Brain pericyte (primary cell): ENCODE measurements at regions not wholly inside any gene's neighbourhood (a gene's known extent, or its start where the extent isn't known, plus 50 kb on each side); places are given as distances from the start of the nearest gene placed in this dataset.
"Not testable (repeated sequence)": the region's sequence is repeated elsewhere in the genome, so short reads cannot be mapped to it uniquely, and the experiment has no call there.

Experiments used
- DNase-seq: peaks from one replicate; pipeline ENCODE4 v3.0.0-alpha.2; 2012; ENCODE audit warnings: low read depth, low spot score

- no peak for DNase-seq
Measured at GRCh38 chr4:126130215-126130614, 815.5 kb downstream of the FAT4 start.

GRCh38 chr4:126136922-126137781, 822.4 kb downstream of the FAT4 start:
- DNase-seq: no peak

GRCh38 chr4:126137782-126138170, 823.0 kb downstream of the FAT4 start:
- no peak for DNase-seq

- DNase-seq: no peak
Measured at GRCh38 chr4:126144543-126145237, 829.9 kb downstream of the FAT4 start.

GRCh38 chr4:126168484-126168883, 853.7 kb downstream of the FAT4 start:
- DNase-seq: no peak

GRCh38 chr4:126172126-126172525, 857.4 kb downstream of the FAT4 start:
- DNase-seq: no peak

GRCh38 chr4:126174627-126175026, 859.9 kb downstream of the FAT4 start:
- DNase-seq: no peak

GRCh38 chr4:126180642-126181041, 865.9 kb downstream of the FAT4 start:
- DNase-seq: no peak

GRCh38 chr4:126182336-126182735, 867.6 kb downstream of the FAT4 start:
- no peak for DNase-seq

DNA sequence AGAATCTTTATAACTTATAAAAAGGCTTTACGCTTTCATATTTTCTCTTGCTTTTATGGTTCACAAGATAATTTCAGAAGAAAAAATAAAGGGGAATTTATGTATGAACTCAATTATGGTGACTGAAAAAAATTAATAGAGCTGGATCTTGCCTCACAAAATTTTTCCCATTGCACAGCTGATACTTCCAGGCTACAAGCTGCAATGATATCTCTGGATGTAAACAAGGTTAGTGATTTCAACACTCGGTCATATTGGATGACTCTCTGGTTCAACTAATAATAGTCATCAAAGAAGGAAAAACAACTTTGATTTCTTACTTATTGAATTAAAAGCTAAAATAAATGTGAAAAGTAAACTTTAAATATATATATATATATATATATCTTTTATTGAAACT, 868.0 kb downstream of the FAT4 start:
- DNase-seq: no peak

DNA sequence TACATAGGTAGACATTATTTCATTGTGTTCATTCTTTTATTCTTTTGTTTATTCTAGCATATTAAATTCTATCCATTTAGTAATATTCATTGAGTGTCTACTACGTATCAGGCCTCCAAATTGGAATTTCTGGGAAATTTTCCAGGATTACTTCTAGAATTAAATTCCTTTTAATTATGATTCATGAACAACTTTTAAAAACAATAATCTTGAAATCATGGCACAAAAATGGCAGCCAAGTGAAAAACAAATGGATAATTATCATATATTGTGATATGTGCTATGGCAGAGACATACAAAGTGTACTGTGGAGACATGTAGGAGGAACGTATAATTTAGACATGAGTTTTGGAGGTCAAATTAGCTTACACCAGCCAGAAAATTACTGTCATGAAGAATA, 868.5 kb downstream of the FAT4 start:
- no peak for DNase-seq

- DNase-seq: no peak
Measured at GRCh38 chr4:126191536-126191935, 876.8 kb downstream of the FAT4 start.

GRCh38 chr4:126192506-126192905, 877.8 kb downstream of the FAT4 start:
- DNase-seq: no peak

DNA sequence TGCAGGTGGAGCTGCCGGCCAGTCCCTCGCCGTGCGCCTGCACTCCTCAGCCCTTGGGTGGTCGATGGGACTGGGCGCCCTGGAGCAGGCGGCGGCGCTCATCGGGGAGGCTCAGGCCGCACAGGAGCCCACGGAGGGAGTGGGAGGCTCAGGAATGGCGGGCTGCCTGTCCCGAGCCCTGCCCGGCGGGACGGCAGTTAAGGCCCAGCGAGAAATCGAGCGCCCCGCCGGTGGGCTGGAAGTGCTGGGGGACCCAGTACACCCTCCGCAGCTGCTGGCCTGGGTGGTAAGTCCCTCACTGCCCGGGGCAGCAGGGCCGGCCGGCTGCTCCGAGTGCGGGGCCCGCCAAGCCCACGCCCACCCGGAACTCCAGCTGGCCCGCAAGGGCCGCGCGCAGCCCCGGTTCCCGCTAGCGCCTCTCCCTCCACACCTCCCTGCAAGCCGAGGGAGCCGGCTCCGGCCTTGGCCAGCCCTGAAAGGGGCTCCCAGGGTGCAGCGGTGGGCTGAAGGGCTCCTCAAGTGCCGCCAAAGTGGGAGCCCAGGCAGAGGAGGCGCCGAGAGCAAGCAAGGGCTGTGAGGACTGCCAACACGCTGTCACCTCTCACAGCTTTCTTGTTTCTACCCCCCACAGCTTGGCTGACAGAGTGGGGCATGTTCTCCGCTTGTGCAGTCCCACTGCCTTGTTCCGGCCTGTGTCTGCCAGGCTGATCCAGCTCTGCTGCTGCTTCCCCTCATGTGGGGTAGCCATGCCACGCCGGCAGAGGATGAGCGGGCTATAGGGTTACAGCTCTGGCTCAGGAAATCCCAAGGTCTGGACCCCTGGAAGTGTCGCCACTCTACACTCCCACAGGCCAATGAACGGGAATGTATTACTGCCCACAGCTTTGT, 886.7 kb downstream of the FAT4 start:
- not testable (repeated sequence) for DNase-seq

- DNase-seq: no peak
Measured at GRCh38 chr4:126202226-126202625, 887.5 kb downstream of the FAT4 start.

- DNase-seq: no peak
Measured at GRCh38 chr4:126207910-126208309, 893.2 kb downstream of the FAT4 start.

GRCh38 chr4:126209147-126209546, 894.4 kb downstream of the FAT4 start:
- no peak for DNase-seq

DNA sequence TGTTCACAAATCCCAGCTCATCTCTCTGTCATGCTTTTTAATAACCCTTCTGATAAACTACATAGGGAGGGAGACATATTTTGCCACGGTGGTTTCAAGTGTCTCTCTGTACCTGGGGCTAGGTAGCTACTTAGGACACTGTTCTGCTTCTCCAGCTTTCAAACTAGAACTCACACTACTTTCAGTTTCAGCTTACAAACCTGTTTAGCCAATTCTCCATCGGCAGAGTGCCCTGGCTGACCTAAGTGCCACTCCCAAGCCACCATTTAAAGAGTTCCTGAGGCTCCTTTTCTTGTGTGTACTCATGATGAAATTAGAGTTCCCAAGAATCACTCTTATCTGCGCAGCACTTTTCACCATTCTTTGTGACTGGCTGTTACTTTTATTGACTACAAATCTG, 899.2 kb downstream of the FAT4 start:
- DNase-seq: no peak

DNA sequence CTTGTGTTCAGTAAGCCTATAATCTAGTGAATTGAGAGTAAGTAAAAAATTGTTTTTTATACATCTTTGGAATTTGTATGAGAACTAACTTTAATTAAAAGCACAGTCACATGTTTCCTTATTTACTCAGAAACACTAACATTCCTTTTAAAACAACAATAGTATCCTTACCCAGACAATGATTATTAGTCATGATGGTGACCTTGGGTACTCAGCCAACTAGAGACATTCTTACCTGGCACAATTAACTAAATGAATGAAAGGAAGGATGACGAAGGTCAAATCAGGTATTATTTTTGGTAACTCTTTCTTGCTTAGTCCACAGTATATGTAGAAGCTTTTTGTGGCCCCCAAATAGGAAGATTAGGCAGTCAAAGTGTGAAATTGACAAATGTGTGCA, 901.0 kb downstream of the FAT4 start:
- no peak for DNase-seq

DNA sequence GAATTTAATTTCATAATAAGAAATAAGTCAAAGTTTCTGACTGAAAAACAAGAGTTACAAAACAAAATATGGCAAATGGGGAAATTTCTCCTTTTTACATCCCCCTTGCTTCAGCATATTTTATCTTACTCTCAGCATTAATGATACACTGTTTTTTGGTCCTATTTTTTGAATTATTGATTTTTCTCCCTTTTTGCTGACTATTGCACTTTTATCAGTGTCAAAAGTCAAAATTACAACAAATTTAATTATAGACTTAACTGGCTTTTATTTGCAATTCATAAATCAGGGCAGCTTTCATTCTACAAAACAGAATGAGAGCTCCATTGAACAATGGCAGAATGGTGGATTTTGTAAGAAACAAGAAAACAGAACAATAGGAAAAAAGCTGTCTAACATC, 901.9 kb downstream of the FAT4 start:
- DNase-seq: no peak

DNA sequence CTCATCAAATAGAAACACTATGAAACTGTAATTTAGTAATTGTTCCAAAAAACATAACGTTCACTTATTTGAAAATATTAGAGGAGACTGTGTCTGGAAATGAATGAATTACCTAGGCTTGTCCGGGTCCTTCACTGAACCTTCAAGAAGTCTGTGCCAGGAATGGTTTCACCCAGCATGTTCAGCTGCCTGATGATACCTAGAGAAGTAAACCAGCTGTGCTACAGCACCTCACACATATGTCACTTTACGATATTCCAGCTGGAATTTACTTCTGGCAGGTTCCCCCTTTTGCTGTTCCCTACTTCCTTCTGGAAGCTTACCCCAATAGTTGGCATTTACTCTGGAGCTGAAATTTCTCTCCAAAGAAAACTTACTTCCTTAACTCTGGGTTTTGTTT, 906.5 kb downstream of the FAT4 start:
- DNase-seq: no peak

GRCh38 chr4:126221717-126222340, 907.1 kb downstream of the FAT4 start:
- no peak for DNase-seq
